ENCODE measurements at regions not wholly inside any gene's neighbourhood (a gene's known extent, or its start where the extent isn't known, plus 50 kb on each side); places are given as distances from the start of the nearest gene placed in this dataset.

GRCh38 chr11:93250326-93250725, 52.5 kb upstream of the SLC36A4 start:
- Histone ChIP-seq H3K4me2 (replicated peaks; ENCODE audit: extremely low read depth, low read length, poor library complexity, severe bottlenecking) (no peak overlapping the region), H4K20me1 (ENCODE audit: insufficient read depth, low read length) (no peaks in the 10 kb centered on the region), H3K36me3 (replicated peaks in 1 of 2; ENCODE audit: control insufficient read depth in 1 of 2, insufficient read depth in 2 of 2, low read length in 2 of 2) (no peaks in the 10 kb centered on the region), H3K27ac (ENCODE audit: low read depth in 1 of 2, low read length in 2 of 2) (no peak overlapping the region), H3K4me1 (ENCODE audit: control insufficient read depth in 1 of 2, insufficient read depth in 2 of 2, low read length in 2 of 2) (no peaks in the 10 kb centered on the region), H2AFZ (ENCODE audit: insufficient read depth, low read depth, low read length, poor library complexity, severe bottlenecking) (no peak overlapping the region), H3K27me3 (ENCODE audit: control insufficient read depth in 2 of 2, insufficient read depth in 2 of 2, low read length in 2 of 2) (no peaks in the 10 kb centered on the region), H3K9me3 (replicated peaks in 1 of 2; ENCODE audit: control insufficient read depth in 1 of 2, insufficient read depth in 1 of 2, low read length in 2 of 2) (no peaks in the 10 kb centered on the region), H3K4me3 (replicated peaks in 1 of 3; ENCODE audit: low read depth in 2 of 3, low read length in 3 of 3) (no peak overlapping the region), H3K79me2 (ENCODE audit: insufficient read depth, low read length) (no peaks in the 10 kb centered on the region), H3K9ac (ENCODE audit: insufficient read depth, low read length, poor library complexity, severe bottlenecking) (no peak overlapping the region)
- H3K27me3 Mint-ChIP-seq (ENCODE audit: low read depth in 3 of 3) = peaks cover 3 to 5% (median 4%) of the 10 kb centered on the region in 3 donors
- TF ChIP-seq CTCF (IDR thresholded peaks at IDR 0.05) = no peak
- H3K4me1 Mint-ChIP-seq = no peaks in the 10 kb centered on the region
- intact Hi-C loops (cut with micrococcal nuclease) = no loop called here
- no peak overlapping the region for H3K4me3 Mint-ChIP-seq
- H3K27ac Mint-ChIP-seq = no peak overlapping the region
- no peak for DNase-seq
- peaks cover 0 to 8% (median 2%) of the 10 kb centered on the region in 7 donors for H3K9me3 Mint-ChIP-seq
- H3K36me3 Mint-ChIP-seq = no peaks in the 10 kb centered on the region
- WGBS (ENCODE audit: insufficient coverage) = 100% methylated on average over 2 of the region's 4 CpGs

- H3K79me2 ChIP-seq (ENCODE audit: insufficient read depth, low read length) = no peaks in the 10 kb centered on the region
These were observed 54.1 kb upstream of the SLC36A4 start for GRCh38 chr11:93251922-93252321.

More at GRCh38 chr11:93251922-93252321, 54.1 kb upstream of the SLC36A4 start:
- no peak overlapping the region for H3K27ac ChIP-seq (ENCODE audit: low read depth in 1 of 2, low read length in 2 of 2)
- DNase-seq = no peak
- no peak overlapping the region for H3K9ac ChIP-seq (ENCODE audit: insufficient read depth, low read length, poor library complexity, severe bottlenecking)
- H3K4me1 ChIP-seq (ENCODE audit: control insufficient read depth in 1 of 2, insufficient read depth in 2 of 2, low read length in 2 of 2) = no peaks in the 10 kb centered on the region
- 100% methylated on average over 1 of the region's 1 CpG for WGBS (ENCODE audit: insufficient coverage)
- Mint-ChIP-seq H3K4me3 (no peak overlapping the region), H3K27me3 (ENCODE audit: low read depth in 3 of 3) (peaks cover 0 to 3% (median 3%) of the 10 kb centered on the region in 3 donors), H3K36me3 (no peaks in the 10 kb centered on the region), H3K9me3 (peaks cover 0 to 4% (median 2%) of the 10 kb centered on the region in 7 donors), H3K4me1 (no peaks in the 10 kb centered on the region), H3K27ac (no peak overlapping the region)
- no peaks in the 10 kb centered on the region for H4K20me1 ChIP-seq (ENCODE audit: insufficient read depth, low read length)
- H3K27me3 ChIP-seq (ENCODE audit: control insufficient read depth in 2 of 2, insufficient read depth in 2 of 2, low read length in 2 of 2) = no peaks in the 10 kb centered on the region
- intact Hi-C loops (cut with micrococcal nuclease) = no loop called here
- H3K9me3 ChIP-seq (replicated peaks in 1 of 2; ENCODE audit: control insufficient read depth in 1 of 2, insufficient read depth in 1 of 2, low read length in 2 of 2) = no peaks in the 10 kb centered on the region
- no peak overlapping the region for H3K4me3 ChIP-seq (replicated peaks in 1 of 3; ENCODE audit: low read depth in 2 of 3, low read length in 3 of 3)
- H3K36me3 ChIP-seq (replicated peaks in 1 of 2; ENCODE audit: control insufficient read depth in 1 of 2, insufficient read depth in 2 of 2, low read length in 2 of 2) = no peaks in the 10 kb centered on the region
- no peak overlapping the region for H2AFZ ChIP-seq (ENCODE audit: insufficient read depth, low read depth, low read length, poor library complexity, severe bottlenecking)
- no peak overlapping the region for H3K4me2 ChIP-seq (replicated peaks; ENCODE audit: extremely low read depth, low read length, poor library complexity, severe bottlenecking)
- no peak for TF ChIP-seq CTCF (IDR thresholded peaks at IDR 0.05)

Measured in CD14-positive monocyte (primary cell).